ENCODE measurements at regions not wholly inside any gene's neighbourhood (a gene's known extent, or its start where the extent isn't known, plus 50 kb on each side); places are given as distances from the start of the nearest gene placed in this dataset.

DNA sequence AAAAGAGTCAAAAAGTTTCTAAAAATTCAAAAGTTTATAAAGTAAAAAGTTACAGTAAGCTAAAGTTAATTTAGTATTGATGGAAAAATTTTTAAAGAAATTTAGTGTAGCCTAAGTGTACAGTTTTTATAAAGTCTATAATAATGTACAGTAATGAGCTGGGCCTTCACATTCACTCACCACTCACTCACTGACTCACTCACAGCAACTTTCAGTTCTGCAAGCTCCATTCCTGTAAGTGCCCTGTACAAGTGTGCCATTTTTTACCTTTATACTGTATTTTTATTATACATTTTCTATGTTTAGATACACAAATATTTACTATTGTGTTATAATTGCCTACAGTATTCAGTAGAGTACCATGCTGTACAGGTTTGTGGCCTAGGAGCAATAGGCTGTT lies 239.5 kb upstream of the MAP3K1 start:
- TF ChIP-seq, protein P1, sequence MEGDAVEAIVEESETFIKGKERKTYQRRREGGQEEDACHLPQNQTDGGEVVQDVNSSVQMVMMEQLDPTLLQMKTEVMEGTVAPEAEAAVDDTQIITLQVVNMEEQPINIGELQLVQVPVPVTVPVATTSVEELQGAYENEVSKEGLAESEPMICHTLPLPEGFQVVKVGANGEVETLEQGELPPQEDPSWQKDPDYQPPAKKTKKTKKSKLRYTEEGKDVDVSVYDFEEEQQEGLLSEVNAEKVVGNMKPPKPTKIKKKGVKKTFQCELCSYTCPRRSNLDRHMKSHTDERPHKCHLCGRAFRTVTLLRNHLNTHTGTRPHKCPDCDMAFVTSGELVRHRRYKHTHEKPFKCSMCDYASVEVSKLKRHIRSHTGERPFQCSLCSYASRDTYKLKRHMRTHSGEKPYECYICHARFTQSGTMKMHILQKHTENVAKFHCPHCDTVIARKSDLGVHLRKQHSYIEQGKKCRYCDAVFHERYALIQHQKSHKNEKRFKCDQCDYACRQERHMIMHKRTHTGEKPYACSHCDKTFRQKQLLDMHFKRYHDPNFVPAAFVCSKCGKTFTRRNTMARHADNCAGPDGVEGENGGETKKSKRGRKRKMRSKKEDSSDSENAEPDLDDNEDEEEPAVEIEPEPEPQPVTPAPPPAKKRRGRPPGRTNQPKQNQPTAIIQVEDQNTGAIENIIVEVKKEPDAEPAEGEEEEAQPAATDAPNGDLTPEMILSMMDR (IDR thresholded peaks at IDR 0.05) = no peak
- no peak for TF ChIP-seq POLR2AphosphoS5 (IDR thresholded peaks at IDR 0.05)

Data from stomach (tissue), 4 donors.